ENCODE measurements at regions not wholly inside any gene's neighbourhood (a gene's known extent, or its start where the extent isn't known, plus 50 kb on each side); places are given as distances from the start of the nearest gene placed in this dataset.
A peak's percentile ranks its signal among the peaks of the same experiment; 100 is the strongest.

DNA sequence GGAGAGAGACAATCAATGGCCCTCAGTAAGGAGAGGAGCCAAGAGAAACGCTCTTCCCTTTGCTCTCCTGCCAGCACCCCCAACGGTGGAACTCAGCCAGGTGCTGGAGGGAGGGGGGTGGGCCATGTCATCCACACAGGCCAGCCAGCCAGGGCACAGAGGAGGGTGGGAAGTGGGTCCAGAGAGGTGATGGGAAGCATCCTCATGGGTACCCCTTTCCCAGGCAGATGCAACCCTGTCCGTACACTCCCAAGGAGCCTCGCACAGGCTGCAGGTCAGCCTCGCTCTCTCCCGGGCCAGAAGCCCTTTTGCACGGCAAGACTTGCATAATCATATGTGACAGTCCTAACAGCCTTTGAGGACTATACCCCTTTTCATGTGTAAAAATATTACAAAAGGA is 142.0 kb upstream of the NAMPT start:
- peaks cover 25 to 52% (median 26%) of the 10 kb centered on the region in 3 donors for H3K4me1 ChIP-seq (ENCODE audit: control insufficient read depth in 3 of 3, insufficient read depth in 3 of 3, low read length in 3 of 3)
- H3K36me3 ChIP-seq (ENCODE audit: control insufficient read depth in 3 of 3, insufficient read depth in 3 of 3, low read length in 3 of 3) = no peaks in the 10 kb centered on the region
- H3K27ac ChIP-seq (ENCODE audit: low read depth, low read length) = no peak overlapping the region
- no peak overlapping the region for H3K9ac ChIP-seq (ENCODE audit: low read depth in 1 of 3, low read length in 3 of 3)
- no peaks in the 10 kb centered on the region for H3K9me3 ChIP-seq (ENCODE audit: control insufficient read depth in 3 of 3, low read length in 3 of 3)
- peaks cover 0 to 3% (median 0%) of the 10 kb centered on the region in 3 donors for H3K27me3 ChIP-seq (ENCODE audit: control insufficient read depth in 3 of 3, insufficient read depth in 3 of 3, low read length in 3 of 3)
- no peak overlapping the region for H3K4me3 ChIP-seq (ENCODE audit: low read length in 3 of 3)

DNA sequence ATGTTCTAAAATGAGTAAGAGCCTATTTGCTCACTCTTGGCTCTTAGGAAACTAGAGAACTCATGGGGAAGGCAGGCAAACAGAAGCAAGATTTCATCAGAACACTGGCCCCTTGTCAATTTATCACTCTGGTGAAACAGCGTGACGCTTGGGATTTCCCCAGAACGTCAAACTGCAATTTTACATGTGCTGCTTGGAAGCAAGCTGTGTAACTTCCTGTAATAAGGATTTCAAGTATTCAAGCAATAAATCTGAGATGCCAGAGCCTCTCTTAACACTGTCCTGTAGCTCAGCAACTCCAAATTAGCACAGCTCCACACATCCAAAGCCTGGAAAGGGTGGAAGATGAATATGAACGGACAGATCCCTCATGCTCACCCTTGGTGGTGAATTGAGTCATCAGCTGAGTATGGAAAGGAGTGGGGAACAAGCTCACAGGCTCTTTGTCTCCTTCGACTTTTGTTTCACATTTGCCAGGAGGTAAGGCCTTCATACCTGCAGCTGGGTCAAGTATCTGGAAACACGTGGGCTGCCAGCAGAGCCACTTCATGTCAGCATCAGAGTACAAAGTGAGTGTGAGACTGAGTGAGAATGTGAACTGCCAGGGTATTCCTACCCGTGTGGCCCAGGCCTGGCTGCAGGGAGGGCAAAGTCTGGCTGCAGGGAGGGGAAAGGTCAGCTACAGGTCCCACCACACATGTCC is 140.4 kb upstream of the NAMPT start:
- Histone ChIP-seq H3K9ac (ENCODE audit: low read depth in 1 of 3, low read length in 3 of 3) (peak overlapping the region in 1 of 3 donors; percentile 60), H3K27me3 (ENCODE audit: control insufficient read depth in 3 of 3, insufficient read depth in 3 of 3, low read length in 3 of 3) (peaks cover 0 to 3% (median 0%) of the 10 kb centered on the region in 3 donors), H3K4me3 (ENCODE audit: low read length in 3 of 3) (peak overlapping the region in 1 of 3 donors; percentile 28), H3K9me3 (ENCODE audit: control insufficient read depth in 3 of 3, low read length in 3 of 3) (no peaks in the 10 kb centered on the region), H3K4me1 (ENCODE audit: control insufficient read depth in 3 of 3, insufficient read depth in 3 of 3, low read length in 3 of 3) (peaks cover 24 to 58% (median 24%) of the 10 kb centered on the region in 3 donors), H3K27ac (ENCODE audit: low read depth, low read length) (peak overlapping the region; percentile 71), H3K36me3 (ENCODE audit: control insufficient read depth in 3 of 3, insufficient read depth in 3 of 3, low read length in 3 of 3) (no peaks in the 10 kb centered on the region)

DNA sequence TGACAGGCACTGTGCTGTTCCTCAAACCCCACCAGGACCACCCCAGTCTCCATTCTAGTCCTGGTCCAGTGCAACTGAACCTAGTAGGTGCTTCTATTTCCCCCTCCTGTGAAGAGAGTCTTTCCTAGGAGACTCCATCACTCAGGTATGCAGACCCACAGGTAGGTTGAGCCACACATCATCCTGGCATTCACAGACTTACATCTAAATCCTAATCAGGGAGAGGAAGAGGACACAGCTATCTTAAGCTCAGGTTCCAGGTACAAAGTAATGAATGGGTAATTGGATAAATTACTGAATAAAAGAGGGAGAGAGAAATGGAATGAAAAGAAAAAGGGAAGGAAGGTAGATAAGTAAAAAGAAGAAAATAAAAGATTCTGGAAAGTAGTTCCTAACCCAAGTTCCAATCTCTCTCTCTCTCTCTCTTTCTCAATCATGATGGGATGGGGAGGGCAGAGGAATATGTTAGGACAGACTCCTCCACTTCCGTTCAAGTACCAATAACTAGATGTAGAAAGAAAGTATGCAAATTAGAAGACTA is 139.8 kb upstream of the NAMPT start:
- H3K27me3 ChIP-seq (ENCODE audit: control insufficient read depth in 3 of 3, insufficient read depth in 3 of 3, low read length in 3 of 3) = peaks cover 0 to 3% (median 0%) of the 10 kb centered on the region in 3 donors
- H3K36me3 ChIP-seq (ENCODE audit: control insufficient read depth in 3 of 3, insufficient read depth in 3 of 3, low read length in 3 of 3) = no peaks in the 10 kb centered on the region
- peak overlapping the region; percentile 71 for H3K27ac ChIP-seq (ENCODE audit: low read depth, low read length)
- H3K4me1 ChIP-seq (ENCODE audit: control insufficient read depth in 3 of 3, insufficient read depth in 3 of 3, low read length in 3 of 3) = peaks cover 22 to 52% (median 24%) of the 10 kb centered on the region in 3 donors
- H3K9ac ChIP-seq (ENCODE audit: low read depth in 1 of 3, low read length in 3 of 3) = peak overlapping the region in 1 of 3 donors; percentile 45
- no peaks in the 10 kb centered on the region for H3K9me3 ChIP-seq (ENCODE audit: control insufficient read depth in 3 of 3, low read length in 3 of 3)
- no peak overlapping the region for H3K4me3 ChIP-seq (ENCODE audit: low read length in 3 of 3)

DNA sequence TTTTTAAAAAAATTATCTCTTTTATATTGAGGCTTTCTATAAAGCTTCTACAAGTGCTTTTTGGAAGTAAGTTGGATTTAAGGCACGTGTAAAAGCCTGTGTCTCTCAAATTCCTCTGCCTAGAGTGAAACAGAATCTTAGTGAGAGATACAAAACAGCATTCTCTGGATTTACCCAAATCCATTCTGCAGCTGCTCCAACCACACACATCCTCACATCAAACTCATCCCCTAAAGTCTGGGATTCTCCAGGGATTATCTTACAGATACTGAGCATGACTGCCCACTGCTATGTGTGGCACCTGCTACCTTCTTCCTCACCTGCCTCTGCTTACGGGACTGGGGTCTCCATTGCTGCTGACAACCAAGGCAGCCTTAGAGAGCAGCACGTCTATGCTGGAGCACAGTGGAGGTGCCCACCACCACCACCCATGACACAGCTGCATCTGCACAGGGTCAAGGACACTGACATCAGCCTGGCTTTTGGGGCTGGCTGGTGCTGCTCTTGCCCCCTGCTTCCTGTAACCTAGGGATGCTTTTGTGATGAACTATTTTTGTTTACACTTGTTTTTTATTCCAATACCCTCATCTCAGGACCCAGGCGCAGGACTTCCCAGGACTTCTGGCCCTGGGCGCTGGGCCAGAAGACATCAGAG is 139.2 kb upstream of the NAMPT start:
- H3K9me3 ChIP-seq (ENCODE audit: control insufficient read depth in 3 of 3, low read length in 3 of 3) = no peaks in the 10 kb centered on the region
- no peak overlapping the region for H3K4me3 ChIP-seq (ENCODE audit: low read length in 3 of 3)
- peaks cover 0 to 2% (median 0%) of the 10 kb centered on the region in 3 donors for H3K27me3 ChIP-seq (ENCODE audit: control insufficient read depth in 3 of 3, insufficient read depth in 3 of 3, low read length in 3 of 3)
- no peak overlapping the region for H3K9ac ChIP-seq (ENCODE audit: low read depth in 1 of 3, low read length in 3 of 3)
- H3K4me1 ChIP-seq (ENCODE audit: control insufficient read depth in 3 of 3, insufficient read depth in 3 of 3, low read length in 3 of 3) = peaks cover 22 to 47% (median 24%) of the 10 kb centered on the region in 3 donors
- H3K27ac ChIP-seq (ENCODE audit: low read depth, low read length) = peak overlapping the region; percentile 71
- no peaks in the 10 kb centered on the region for H3K36me3 ChIP-seq (ENCODE audit: control insufficient read depth in 3 of 3, insufficient read depth in 3 of 3, low read length in 3 of 3)

DNA sequence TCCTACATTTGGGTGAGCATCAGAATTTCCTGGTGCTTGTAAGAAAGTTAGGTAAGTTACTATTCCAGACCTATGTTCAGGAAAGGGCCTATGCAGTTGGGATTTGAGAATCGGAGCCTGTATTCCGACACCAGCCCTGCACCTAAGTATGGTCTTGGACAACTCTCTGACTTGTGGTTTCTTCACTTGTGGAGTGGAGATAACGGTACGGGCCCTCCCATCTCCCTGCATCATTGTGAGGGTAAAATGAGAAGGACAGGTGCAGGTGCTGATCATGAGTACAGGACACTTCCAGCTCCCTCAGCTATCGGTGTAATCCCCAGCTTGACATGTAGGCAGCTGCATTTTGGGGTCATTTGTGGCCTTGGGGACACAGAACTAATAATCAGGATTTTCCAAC is 138.3 kb upstream of the NAMPT start:
- Histone ChIP-seq H3K27ac (ENCODE audit: low read depth, low read length) (no peak overlapping the region), H3K9me3 (ENCODE audit: control insufficient read depth in 3 of 3, low read length in 3 of 3) (no peaks in the 10 kb centered on the region), H3K27me3 (ENCODE audit: control insufficient read depth in 3 of 3, insufficient read depth in 3 of 3, low read length in 3 of 3) (no peaks in the 10 kb centered on the region), H3K4me3 (ENCODE audit: low read length in 3 of 3) (no peak overlapping the region), H3K9ac (ENCODE audit: low read depth in 1 of 3, low read length in 3 of 3) (no peak overlapping the region), H3K4me1 (ENCODE audit: control insufficient read depth in 3 of 3, insufficient read depth in 3 of 3, low read length in 3 of 3) (peaks cover 22 to 45% (median 24%) of the 10 kb centered on the region in 3 donors), H3K36me3 (ENCODE audit: control insufficient read depth in 3 of 3, insufficient read depth in 3 of 3, low read length in 3 of 3) (no peaks in the 10 kb centered on the region)

DNA sequence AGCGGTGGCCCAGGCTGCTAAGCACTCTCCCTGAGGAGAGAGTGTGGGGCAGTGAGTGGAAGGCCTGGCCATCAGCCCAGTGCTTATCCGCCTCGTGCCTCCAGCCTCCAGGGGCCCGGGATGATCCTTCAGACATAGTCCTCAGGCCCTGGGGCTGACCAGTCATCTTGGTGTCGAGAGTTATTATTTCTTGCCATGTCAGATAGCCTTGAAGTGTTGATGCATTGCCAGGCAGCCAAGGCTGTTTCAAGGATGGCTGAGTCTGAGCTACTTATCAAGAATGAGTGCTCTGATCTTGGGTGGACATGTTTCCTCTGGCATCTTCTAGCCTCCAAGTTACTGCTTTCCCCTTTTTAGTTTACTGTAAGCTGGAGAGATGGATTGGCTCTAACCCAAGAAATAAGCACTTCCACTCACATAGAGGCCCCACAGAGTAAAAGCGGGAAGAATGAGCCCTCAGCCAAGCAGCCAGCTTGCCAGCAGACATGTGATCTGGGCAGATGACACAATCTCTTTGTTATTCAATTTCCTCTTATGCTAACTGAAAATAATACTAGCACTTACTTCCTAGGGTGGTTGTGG is 136.5 kb upstream of the NAMPT start:
- Histone ChIP-seq H3K4me1 (ENCODE audit: control insufficient read depth in 3 of 3, insufficient read depth in 3 of 3, low read length in 3 of 3) (peaks cover 22 to 42% (median 24%) of the 10 kb centered on the region in 3 donors), H3K9ac (ENCODE audit: low read depth in 1 of 3, low read length in 3 of 3) (peak overlapping the region in 1 of 3 donors; percentile 4)

DNA sequence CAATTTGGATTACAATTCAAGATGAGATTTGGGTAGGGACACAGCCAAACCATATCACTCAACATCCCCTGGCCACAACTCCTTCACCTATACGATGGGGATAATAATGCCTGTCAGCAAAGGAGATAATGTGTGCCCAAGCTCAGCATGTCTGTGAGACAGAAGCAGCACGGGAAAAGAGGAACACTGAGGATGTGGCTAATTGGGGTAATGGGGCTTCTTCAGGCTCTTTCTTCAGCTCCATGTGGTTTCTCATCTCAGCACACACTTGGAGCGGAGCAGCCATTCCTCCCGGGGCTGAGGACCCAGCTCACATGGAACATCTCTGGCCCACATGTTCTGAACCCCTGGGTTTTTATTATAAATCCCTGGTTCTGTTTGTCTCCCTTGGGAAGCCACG is 136.0 kb upstream of the NAMPT start:
- Histone ChIP-seq H3K36me3 (ENCODE audit: control insufficient read depth in 3 of 3, insufficient read depth in 3 of 3, low read length in 3 of 3) (no peaks in the 10 kb centered on the region), H3K27ac (ENCODE audit: low read depth, low read length) (peak overlapping the region; percentile 75), H3K9ac (ENCODE audit: low read depth in 1 of 3, low read length in 3 of 3) (no peak overlapping the region), H3K4me1 (ENCODE audit: control insufficient read depth in 3 of 3, insufficient read depth in 3 of 3, low read length in 3 of 3) (peaks cover 21 to 37% (median 24%) of the 10 kb centered on the region in 3 donors), H3K27me3 (ENCODE audit: control insufficient read depth in 3 of 3, insufficient read depth in 3 of 3, low read length in 3 of 3) (no peaks in the 10 kb centered on the region), H3K4me3 (ENCODE audit: low read length in 3 of 3) (no peak overlapping the region), H3K9me3 (ENCODE audit: control insufficient read depth in 3 of 3, low read length in 3 of 3) (peaks cover 0 to 4% (median 2%) of the 10 kb centered on the region in 3 donors)

More for the DNA sequence above, 136.5 kb upstream of the NAMPT start:
- Histone ChIP-seq H3K27ac (ENCODE audit: low read depth, low read length) (peak overlapping the region; percentile 75), H3K4me3 (ENCODE audit: low read length in 3 of 3) (no peak overlapping the region), H3K36me3 (ENCODE audit: control insufficient read depth in 3 of 3, insufficient read depth in 3 of 3, low read length in 3 of 3) (no peaks in the 10 kb centered on the region), H3K27me3 (ENCODE audit: control insufficient read depth in 3 of 3, insufficient read depth in 3 of 3, low read length in 3 of 3) (no peaks in the 10 kb centered on the region), H3K9me3 (ENCODE audit: control insufficient read depth in 3 of 3, low read length in 3 of 3) (peaks cover 0 to 4% (median 2%) of the 10 kb centered on the region in 3 donors)

DNA sequence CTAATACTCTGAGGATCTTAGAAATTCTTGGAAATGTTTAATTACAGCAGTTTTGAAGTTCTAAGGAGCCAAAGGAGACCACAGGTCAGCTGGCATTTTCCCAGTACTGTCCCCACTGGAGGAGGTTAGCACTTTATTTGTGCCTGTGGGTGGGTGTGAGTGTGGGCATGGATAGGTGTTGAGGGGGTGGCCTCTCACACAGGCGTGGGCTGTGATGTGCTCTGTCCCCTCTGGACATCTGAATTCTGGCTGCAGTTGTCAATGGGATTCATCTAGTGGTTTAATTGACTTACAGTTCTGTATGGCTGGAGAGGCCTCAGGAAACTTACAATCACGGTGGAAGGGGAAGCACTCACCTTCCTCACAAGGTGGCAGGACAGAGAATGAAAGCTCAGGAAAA is 135.4 kb upstream of the NAMPT start:
- Histone ChIP-seq H3K4me1 (ENCODE audit: control insufficient read depth in 3 of 3, insufficient read depth in 3 of 3, low read length in 3 of 3) (peaks cover 16 to 32% (median 19%) of the 10 kb centered on the region in 3 donors), H3K9me3 (ENCODE audit: control insufficient read depth in 3 of 3, low read length in 3 of 3) (peaks cover 0 to 4% (median 2%) of the 10 kb centered on the region in 3 donors), H3K36me3 (ENCODE audit: control insufficient read depth in 3 of 3, insufficient read depth in 3 of 3, low read length in 3 of 3) (no peaks in the 10 kb centered on the region), H3K4me3 (ENCODE audit: low read length in 3 of 3) (no peak overlapping the region), H3K27me3 (ENCODE audit: control insufficient read depth in 3 of 3, insufficient read depth in 3 of 3, low read length in 3 of 3) (no peaks in the 10 kb centered on the region), H3K27ac (ENCODE audit: low read depth, low read length) (no peak overlapping the region), H3K9ac (ENCODE audit: low read depth in 1 of 3, low read length in 3 of 3) (no peak overlapping the region)

DNA sequence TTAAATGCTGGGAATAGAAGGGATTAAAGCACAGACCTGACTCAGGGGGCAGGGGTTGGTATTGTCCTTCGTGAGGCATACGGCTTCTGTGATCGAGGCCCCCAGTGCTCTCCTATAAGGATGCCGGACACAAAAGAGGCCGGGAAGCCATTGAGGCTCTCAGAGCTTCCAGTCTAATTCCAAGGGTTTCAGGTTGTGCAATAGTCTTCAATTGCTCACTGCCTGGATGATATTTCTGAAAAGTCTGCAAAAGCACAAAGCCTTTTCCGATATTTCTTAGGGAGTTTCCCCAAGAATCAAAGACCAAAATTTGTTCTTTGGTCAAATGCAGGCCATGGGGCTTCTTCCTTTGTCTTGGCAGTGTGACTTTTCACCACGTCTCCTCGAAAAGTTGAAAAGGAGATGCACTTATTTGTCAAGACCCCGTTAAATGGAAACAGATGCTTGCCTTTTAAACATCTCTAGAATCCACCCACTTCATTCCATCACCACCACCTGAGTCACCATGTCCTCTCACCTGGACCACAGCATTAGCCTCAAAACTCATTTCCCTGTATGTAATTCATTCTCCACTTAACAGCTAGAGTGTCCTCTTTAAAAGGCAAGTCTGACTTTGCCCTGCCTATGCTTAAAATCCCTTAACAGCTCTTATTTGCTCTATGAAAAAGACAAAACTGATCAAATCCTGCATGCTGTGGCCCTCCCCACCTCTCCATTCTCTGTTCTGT is 134.8 kb upstream of the NAMPT start:
- Histone ChIP-seq H3K36me3 (ENCODE audit: control insufficient read depth in 3 of 3, insufficient read depth in 3 of 3, low read length in 3 of 3) (no peaks in the 10 kb centered on the region), H3K27ac (ENCODE audit: low read depth, low read length) (no peak overlapping the region), H3K4me3 (ENCODE audit: low read length in 3 of 3) (no peak overlapping the region), H3K9me3 (ENCODE audit: control insufficient read depth in 3 of 3, low read length in 3 of 3) (peaks cover 0 to 4% (median 2%) of the 10 kb centered on the region in 3 donors), H3K4me1 (ENCODE audit: control insufficient read depth in 3 of 3, insufficient read depth in 3 of 3, low read length in 3 of 3) (peaks cover 13 to 28% (median 14%) of the 10 kb centered on the region in 3 donors), H3K27me3 (ENCODE audit: control insufficient read depth in 3 of 3, insufficient read depth in 3 of 3, low read length in 3 of 3) (no peaks in the 10 kb centered on the region), H3K9ac (ENCODE audit: low read depth in 1 of 3, low read length in 3 of 3) (no peak overlapping the region)
